ENCODE measurements at regions not wholly inside any gene's neighbourhood (a gene's known extent, or its start where the extent isn't known, plus 50 kb on each side); places are given as distances from the start of the nearest gene placed in this dataset.
"Not testable (repeated sequence)": the region's sequence is repeated elsewhere in the genome, so short reads cannot be mapped to it uniquely, and the experiment has no call there.

DNA sequence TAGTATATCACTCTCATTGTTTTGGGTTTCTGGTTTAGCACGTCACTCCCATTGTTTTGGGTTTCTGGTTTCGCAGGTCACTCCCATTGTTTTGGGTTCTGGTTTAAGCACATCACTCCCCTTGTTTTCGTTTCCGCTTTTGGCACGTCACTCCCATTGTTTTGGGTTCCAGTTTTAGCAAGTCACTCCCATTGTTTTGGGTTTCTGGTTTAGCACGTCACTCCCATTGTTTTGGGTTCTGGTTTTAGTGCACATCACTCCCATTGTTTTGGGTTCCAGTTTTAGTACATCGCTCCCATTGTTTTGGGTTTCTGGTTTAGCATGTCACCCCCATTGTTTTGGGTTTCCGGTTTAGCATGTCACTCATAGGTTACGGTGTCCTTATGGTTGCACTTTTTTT lies 1757.0 kb upstream of the TPTE start:
- not testable (repeated sequence) for TF ChIP-seq ZNF660 (CRISPR knock-in tag; IDR thresholded peaks at IDR 0.05; ENCODE audit: borderline replicate concordance, low read depth); ZNF878 (CRISPR knock-in tag; IDR thresholded peaks at IDR 0.05); JUND (CRISPR knock-in tag; IDR thresholded peaks at IDR 0.05); FOSL2 (CRISPR knock-in tag; IDR thresholded peaks at IDR 0.05); MYC (CRISPR knock-in tag; IDR thresholded peaks at IDR 0.05; ENCODE audit: borderline replicate concordance); ZBTB1 (CRISPR knock-in tag; IDR thresholded peaks at IDR 0.05; ENCODE audit: borderline replicate concordance); ATF1 (CRISPR knock-in tag; IDR thresholded peaks at IDR 0.05); DMAP1 (CRISPR knock-in tag; IDR thresholded peaks at IDR 0.05); MAFG (CRISPR knock-in tag; IDR thresholded peaks at IDR 0.05)
- TF ChIP-seq, protein P1, sequence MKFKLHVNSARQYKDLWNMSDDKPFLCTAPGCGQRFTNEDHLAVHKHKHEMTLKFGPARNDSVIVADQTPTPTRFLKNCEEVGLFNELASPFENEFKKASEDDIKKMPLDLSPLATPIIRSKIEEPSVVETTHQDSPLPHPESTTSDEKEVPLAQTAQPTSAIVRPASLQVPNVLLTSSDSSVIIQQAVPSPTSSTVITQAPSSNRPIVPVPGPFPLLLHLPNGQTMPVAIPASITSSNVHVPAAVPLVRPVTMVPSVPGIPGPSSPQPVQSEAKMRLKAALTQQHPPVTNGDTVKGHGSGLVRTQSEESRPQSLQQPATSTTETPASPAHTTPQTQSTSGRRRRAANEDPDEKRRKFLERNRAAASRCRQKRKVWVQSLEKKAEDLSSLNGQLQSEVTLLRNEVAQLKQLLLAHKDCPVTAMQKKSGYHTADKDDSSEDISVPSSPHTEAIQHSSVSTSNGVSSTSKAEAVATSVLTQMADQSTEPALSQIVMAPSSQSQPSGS (CRISPR knock-in tag; IDR thresholded peaks at IDR 0.05), result not testable (repeated sequence)
- TF ChIP-seq, protein P2, sequence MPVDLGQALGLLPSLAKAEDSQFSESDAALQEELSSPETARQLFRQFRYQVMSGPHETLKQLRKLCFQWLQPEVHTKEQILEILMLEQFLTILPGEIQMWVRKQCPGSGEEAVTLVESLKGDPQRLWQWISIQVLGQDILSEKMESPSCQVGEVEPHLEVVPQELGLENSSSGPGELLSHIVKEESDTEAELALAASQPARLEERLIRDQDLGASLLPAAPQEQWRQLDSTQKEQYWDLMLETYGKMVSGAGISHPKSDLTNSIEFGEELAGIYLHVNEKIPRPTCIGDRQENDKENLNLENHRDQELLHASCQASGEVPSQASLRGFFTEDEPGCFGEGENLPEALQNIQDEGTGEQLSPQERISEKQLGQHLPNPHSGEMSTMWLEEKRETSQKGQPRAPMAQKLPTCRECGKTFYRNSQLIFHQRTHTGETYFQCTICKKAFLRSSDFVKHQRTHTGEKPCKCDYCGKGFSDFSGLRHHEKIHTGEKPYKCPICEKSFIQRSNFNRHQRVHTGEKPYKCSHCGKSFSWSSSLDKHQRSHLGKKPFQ (CRISPR knock-in tag; IDR thresholded peaks at IDR 0.05; ENCODE audit: insufficient replicate concordance), result not testable (repeated sequence)

All from HepG2 (cell line).